ENCODE measurements at regions not wholly inside any gene's neighbourhood (a gene's known extent, or its start where the extent isn't known, plus 50 kb on each side); places are given as distances from the start of the nearest gene placed in this dataset.
A peak's percentile ranks its signal among the peaks of the same experiment; 100 is the strongest.

DNA sequence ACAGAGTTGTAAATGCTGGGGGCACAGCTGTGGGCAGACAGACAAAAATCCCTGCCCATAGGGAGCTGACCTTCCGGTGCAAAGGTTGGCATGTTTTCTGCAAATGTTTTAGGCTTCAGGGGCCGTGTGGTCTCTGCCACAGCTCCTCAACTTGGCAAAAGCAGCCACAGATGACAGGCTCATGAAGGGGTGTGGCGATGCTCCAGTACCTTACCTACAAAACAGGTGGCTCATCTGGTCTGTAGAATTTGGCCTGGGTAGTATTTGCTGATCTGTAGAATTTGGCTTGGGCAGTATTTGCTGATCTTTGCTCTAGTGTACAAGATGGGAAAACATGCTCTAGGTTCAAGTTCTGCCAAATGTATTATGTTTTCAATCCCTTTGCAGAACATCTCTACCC, 283.9 kb downstream of the GADD45G start:
- Histone ChIP-seq H3K4me1 (ENCODE audit: control insufficient read depth in 2 of 2, insufficient read depth in 2 of 2, low read length in 1 of 2) (peaks cover 0 to 2% of the 10 kb centered on the region in 2 donors), H3K9me3 (ENCODE audit: control insufficient read depth in 2 of 2, insufficient read depth in 1 of 2, low read depth in 1 of 2, low read length in 1 of 2) (no peaks in the 10 kb centered on the region), H3K4me3 (ENCODE audit: low read depth in 1 of 2, low read length in 2 of 2) (no peak overlapping the region), H3K27ac (ENCODE audit: low read depth in 2 of 2, low read length in 1 of 2) (no peak overlapping the region), H3K27me3 (ENCODE audit: control insufficient read depth in 1 of 2, insufficient read depth in 2 of 2, low read length in 2 of 2) (no peaks in the 10 kb centered on the region), H3K36me3 (ENCODE audit: control insufficient read depth in 2 of 2, insufficient read depth in 2 of 2, low read length in 1 of 2) (no peaks in the 10 kb centered on the region)
- 79 to 88% methylated on average over 3 of the region's 3 CpGs for WGBS, 2 donors

DNA sequence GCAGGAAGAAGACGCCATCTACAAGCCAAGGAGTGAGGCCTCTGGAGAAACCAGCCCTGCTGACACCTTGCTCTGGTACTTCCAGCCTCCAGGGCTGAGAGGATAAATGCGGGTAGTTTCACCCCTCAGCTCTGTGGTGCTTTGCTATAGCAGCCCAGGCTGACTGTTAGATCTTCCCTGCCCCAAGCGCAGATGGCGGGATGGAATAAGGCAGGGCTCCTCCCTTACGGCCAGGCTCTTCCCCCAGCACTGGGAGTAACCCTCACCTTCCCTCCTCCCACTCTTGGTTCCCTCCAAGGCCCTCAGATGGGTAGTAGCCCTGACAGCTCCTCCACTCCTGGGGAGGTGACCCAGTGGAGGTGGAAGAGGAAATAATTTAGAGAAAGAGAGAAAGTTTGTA, 285.1 kb downstream of the GADD45G start:
- Histone ChIP-seq H3K27ac (ENCODE audit: low read depth in 2 of 2, low read length in 1 of 2) (no peak overlapping the region), H3K36me3 (ENCODE audit: control insufficient read depth in 2 of 2, insufficient read depth in 2 of 2, low read length in 1 of 2) (no peaks in the 10 kb centered on the region), H3K9me3 (ENCODE audit: control insufficient read depth in 2 of 2, insufficient read depth in 1 of 2, low read depth in 1 of 2, low read length in 1 of 2) (no peaks in the 10 kb centered on the region), H3K4me3 (ENCODE audit: low read depth in 1 of 2, low read length in 2 of 2) (no peak overlapping the region), H3K4me1 (ENCODE audit: control insufficient read depth in 2 of 2, insufficient read depth in 2 of 2, low read length in 1 of 2) (peaks cover 0 to 2% of the 10 kb centered on the region in 2 donors), H3K27me3 (ENCODE audit: control insufficient read depth in 1 of 2, insufficient read depth in 2 of 2, low read length in 2 of 2) (no peaks in the 10 kb centered on the region)
- WGBS, 2 donors, result 93 to 94% methylated on average over 5 of the region's 5 CpGs

DNA sequence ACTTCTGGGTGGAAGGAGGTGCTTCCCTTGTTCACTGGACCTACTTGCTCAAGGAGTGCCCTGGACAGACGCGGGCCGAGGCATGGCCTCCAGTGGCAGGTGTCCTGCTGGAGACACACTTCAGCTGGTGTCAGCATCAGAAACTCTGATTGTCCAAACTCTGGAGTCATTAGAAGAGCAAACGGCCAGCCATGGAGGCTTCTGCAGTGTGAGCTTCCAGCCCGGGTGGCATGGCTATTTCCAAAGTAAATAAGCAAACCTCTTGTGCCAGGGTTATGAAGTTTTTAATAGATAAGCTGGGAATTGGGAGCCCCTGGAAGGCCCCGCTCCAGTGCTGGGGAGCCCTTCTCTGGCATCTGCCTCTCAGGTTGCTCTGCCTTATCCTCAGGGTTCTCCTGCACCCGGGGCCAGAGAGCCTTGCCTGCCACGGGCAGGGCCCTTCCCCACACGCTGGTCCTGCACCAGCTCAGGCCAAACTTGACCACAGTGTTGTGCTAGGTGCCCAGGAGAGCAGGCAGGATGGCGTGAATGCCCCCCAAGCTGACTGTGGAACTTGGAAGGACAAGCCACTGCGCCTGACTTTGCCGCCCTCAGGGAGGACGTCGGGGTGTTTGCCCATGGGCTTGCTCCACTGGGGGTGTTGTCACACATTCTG, 285.6 kb downstream of the GADD45G start:
- H3K27me3 ChIP-seq (ENCODE audit: control insufficient read depth in 1 of 2, insufficient read depth in 2 of 2, low read length in 2 of 2), result no peaks in the 10 kb centered on the region
- no peaks in the 10 kb centered on the region for H3K9me3 ChIP-seq (ENCODE audit: control insufficient read depth in 2 of 2, insufficient read depth in 1 of 2, low read depth in 1 of 2, low read length in 1 of 2)
- no peak overlapping the region for H3K27ac ChIP-seq (ENCODE audit: low read depth in 2 of 2, low read length in 1 of 2)
- no peak overlapping the region for H3K4me3 ChIP-seq (ENCODE audit: low read depth in 1 of 2, low read length in 2 of 2)
- WGBS, 2 donors, result 77 to 78% methylated on average over 14 of the region's 14 CpGs
- H3K4me1 ChIP-seq (ENCODE audit: control insufficient read depth in 2 of 2, insufficient read depth in 2 of 2, low read length in 1 of 2), result peaks cover 0 to 2% of the 10 kb centered on the region in 2 donors
- H3K36me3 ChIP-seq (ENCODE audit: control insufficient read depth in 2 of 2, insufficient read depth in 2 of 2, low read length in 1 of 2), result no peaks in the 10 kb centered on the region

DNA sequence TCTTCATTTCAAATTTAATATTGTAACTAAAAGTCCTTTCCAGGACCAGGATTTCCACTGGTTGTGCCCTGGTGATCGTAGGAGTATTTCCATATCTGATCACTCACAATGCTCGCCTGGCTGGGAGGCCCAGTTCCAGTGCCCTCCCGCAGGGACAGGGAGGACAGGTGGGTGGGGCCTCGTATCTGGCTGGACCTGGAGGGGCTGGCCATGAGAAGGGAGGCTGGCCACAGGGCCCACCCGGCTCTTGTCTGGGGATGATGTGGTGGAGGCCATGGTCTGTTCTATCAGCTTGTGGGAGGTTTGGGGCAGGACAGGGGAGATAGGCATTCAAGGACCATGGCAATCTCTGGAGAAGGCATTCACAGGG, 286.4 kb downstream of the GADD45G start:
- peaks cover 0 to 2% of the 10 kb centered on the region in 2 donors for H3K4me1 ChIP-seq (ENCODE audit: control insufficient read depth in 2 of 2, insufficient read depth in 2 of 2, low read length in 1 of 2)
- no peaks in the 10 kb centered on the region for H3K36me3 ChIP-seq (ENCODE audit: control insufficient read depth in 2 of 2, insufficient read depth in 2 of 2, low read length in 1 of 2)
- H3K4me3 ChIP-seq (ENCODE audit: low read depth in 1 of 2, low read length in 2 of 2), result no peak overlapping the region
- H3K9me3 ChIP-seq (ENCODE audit: control insufficient read depth in 2 of 2, insufficient read depth in 1 of 2, low read depth in 1 of 2, low read length in 1 of 2), result no peaks in the 10 kb centered on the region
- peak overlapping the region; percentile 1 to 71 for H3K27ac ChIP-seq (ENCODE audit: low read depth in 2 of 2, low read length in 1 of 2)
- H3K27me3 ChIP-seq (ENCODE audit: control insufficient read depth in 1 of 2, insufficient read depth in 2 of 2, low read length in 2 of 2), result no peaks in the 10 kb centered on the region
- WGBS, 2 donors, result 82 to 88% methylated on average over 5 of the region's 5 CpGs

DNA sequence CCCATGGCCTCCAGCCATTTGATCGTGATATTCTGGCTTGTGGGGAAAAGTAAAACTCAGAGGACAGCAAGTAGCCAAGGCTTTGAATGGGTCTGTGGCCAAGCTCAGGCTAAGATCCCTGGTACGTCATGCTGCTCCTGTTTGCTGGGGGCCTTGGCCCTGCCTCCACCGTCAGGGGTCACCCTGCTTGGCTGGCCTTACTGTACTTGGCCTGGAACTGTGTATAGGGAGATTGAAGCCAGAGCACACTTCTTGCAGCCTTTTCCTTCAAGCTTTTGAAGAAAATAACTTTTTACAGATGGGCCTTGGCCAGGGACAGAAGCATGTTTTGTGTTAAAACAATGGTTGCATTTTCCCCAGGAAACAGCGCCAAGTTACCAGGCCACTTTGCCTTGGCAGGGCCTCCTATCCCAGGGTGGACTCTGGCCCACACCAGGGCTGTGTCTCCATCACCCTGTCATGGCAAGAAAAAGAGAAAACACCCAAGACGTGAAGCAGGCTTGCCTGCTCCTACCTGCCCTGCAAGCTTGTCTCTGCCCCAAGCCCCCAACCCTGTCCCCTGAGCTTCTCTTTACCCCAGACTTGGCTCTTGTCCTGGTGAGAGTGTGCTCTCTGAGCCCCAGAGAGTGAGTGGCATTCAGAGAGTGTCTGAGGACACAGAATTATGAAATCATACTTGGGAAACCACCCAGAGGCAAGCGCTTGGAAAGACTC, 286.9 kb downstream of the GADD45G start:
- no peaks in the 10 kb centered on the region for H3K36me3 ChIP-seq (ENCODE audit: control insufficient read depth in 2 of 2, insufficient read depth in 2 of 2, low read length in 1 of 2)
- no peak overlapping the region for H3K4me3 ChIP-seq (ENCODE audit: low read depth in 1 of 2, low read length in 2 of 2)
- peaks cover 0 to 2% of the 10 kb centered on the region in 2 donors for H3K4me1 ChIP-seq (ENCODE audit: control insufficient read depth in 2 of 2, insufficient read depth in 2 of 2, low read length in 1 of 2)
- no peaks in the 10 kb centered on the region for H3K9me3 ChIP-seq (ENCODE audit: control insufficient read depth in 2 of 2, insufficient read depth in 1 of 2, low read depth in 1 of 2, low read length in 1 of 2)
- H3K27me3 ChIP-seq (ENCODE audit: control insufficient read depth in 1 of 2, insufficient read depth in 2 of 2, low read length in 2 of 2), result no peaks in the 10 kb centered on the region
- H3K27ac ChIP-seq (ENCODE audit: low read depth in 2 of 2, low read length in 1 of 2), result peak overlapping the region; percentile 1 to 71
- WGBS, 2 donors, result 29 to 41% methylated on average over 6 of the region's 6 CpGs

DNA sequence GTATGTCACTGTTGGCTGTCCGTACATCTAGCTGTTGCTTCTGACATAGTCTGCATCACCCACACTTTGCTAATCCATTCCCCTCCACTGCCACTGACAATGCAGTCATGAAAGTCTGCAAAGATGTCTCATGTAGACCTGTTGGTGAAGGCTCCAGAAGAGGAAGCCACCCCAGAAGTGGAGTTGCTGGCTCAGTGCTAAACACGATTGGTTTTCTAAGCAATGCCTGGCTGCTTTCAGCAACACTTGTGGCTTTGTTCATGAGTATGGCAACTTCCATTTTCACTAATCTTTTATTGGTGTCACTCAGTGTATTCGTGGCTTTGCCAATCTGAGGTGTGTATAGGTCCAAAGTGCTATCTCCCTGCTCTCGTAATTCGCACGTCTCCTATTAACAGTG, 288.1 kb downstream of the GADD45G start:
- Histone ChIP-seq H3K4me3 (ENCODE audit: low read depth in 1 of 2, low read length in 2 of 2) (no peak overlapping the region), H3K27me3 (ENCODE audit: control insufficient read depth in 1 of 2, insufficient read depth in 2 of 2, low read length in 2 of 2) (no peaks in the 10 kb centered on the region), H3K27ac (ENCODE audit: low read depth in 2 of 2, low read length in 1 of 2) (no peak overlapping the region), H3K36me3 (ENCODE audit: control insufficient read depth in 2 of 2, insufficient read depth in 2 of 2, low read length in 1 of 2) (no peaks in the 10 kb centered on the region), H3K9me3 (ENCODE audit: control insufficient read depth in 2 of 2, insufficient read depth in 1 of 2, low read depth in 1 of 2, low read length in 1 of 2) (no peaks in the 10 kb centered on the region), H3K4me1 (ENCODE audit: control insufficient read depth in 2 of 2, insufficient read depth in 2 of 2, low read length in 1 of 2) (peaks cover 0 to 2% of the 10 kb centered on the region in 2 donors)
- WGBS, 2 donors, result 82 to 90% methylated on average over 6 of the region's 6 CpGs

DNA sequence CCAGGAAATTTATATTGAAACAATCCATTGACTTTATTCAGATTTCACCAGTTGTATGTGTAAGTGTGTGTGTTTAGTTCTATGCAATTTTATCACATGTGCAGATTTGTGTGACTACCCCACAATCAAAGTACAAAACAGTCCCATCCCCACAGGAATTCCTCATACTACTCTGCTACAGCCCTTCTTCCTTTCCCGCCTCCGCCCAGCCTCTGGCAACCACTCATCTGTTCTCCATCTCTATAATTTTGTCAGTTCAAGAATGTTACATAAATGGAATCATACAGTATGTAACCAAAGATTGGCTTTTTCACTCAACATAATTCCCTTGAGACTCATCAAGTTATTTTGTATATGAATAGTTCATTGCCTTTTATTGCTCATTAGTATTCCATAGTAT, 289.1 kb downstream of the GADD45G start:
- 98 to 100% methylated on average over 2 of the region's 2 CpGs for WGBS, 2 donors
- Histone ChIP-seq H3K27ac (ENCODE audit: low read depth in 2 of 2, low read length in 1 of 2) (no peak overlapping the region), H3K4me1 (ENCODE audit: control insufficient read depth in 2 of 2, insufficient read depth in 2 of 2, low read length in 1 of 2) (peaks cover 0 to 2% of the 10 kb centered on the region in 2 donors), H3K27me3 (ENCODE audit: control insufficient read depth in 1 of 2, insufficient read depth in 2 of 2, low read length in 2 of 2) (no peaks in the 10 kb centered on the region), H3K36me3 (ENCODE audit: control insufficient read depth in 2 of 2, insufficient read depth in 2 of 2, low read length in 1 of 2) (no peaks in the 10 kb centered on the region), H3K9me3 (ENCODE audit: control insufficient read depth in 2 of 2, insufficient read depth in 1 of 2, low read depth in 1 of 2, low read length in 1 of 2) (no peaks in the 10 kb centered on the region), H3K4me3 (ENCODE audit: low read depth in 1 of 2, low read length in 2 of 2) (no peak overlapping the region)

DNA sequence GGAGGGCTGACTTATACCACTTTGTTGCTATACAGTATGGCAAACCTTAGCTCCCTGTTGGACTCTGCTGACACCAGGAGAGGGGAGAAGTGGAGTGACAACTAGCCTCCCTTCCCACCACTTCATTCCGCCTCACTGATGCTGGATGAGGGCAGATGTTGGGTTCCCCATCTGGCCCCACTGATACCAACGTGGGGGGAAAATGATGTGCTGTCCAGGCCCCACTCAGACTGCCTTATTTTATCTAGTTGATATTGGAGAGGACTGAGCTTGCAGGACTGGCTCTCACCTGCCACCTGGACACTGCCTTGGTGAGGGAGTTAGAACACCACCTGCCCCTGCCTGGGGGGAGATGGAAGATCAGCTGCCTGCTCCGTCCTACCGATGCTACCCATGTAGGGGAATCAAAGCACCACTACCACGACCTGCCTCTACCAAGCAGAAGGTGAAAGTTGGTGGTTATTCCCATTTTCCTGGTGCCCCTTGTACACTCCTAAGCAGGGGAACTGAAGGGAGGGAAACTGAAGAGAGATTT, 292.1 kb downstream of the GADD45G start:
- no peaks in the 10 kb centered on the region for H3K27me3 ChIP-seq (ENCODE audit: control insufficient read depth in 1 of 2, insufficient read depth in 2 of 2, low read length in 2 of 2)
- H3K9me3 ChIP-seq (ENCODE audit: control insufficient read depth in 2 of 2, insufficient read depth in 1 of 2, low read depth in 1 of 2, low read length in 1 of 2), result no peaks in the 10 kb centered on the region
- no peaks in the 10 kb centered on the region for H3K4me1 ChIP-seq (ENCODE audit: control insufficient read depth in 2 of 2, insufficient read depth in 2 of 2, low read length in 1 of 2)
- 90% methylated on average over 5 of the region's 5 CpGs for WGBS, 2 donors
- no peaks in the 10 kb centered on the region for H3K36me3 ChIP-seq (ENCODE audit: control insufficient read depth in 2 of 2, insufficient read depth in 2 of 2, low read length in 1 of 2)
- no peak overlapping the region for H3K4me3 ChIP-seq (ENCODE audit: low read depth in 1 of 2, low read length in 2 of 2)
- H3K27ac ChIP-seq (ENCODE audit: low read depth in 2 of 2, low read length in 1 of 2), result no peak overlapping the region

DNA sequence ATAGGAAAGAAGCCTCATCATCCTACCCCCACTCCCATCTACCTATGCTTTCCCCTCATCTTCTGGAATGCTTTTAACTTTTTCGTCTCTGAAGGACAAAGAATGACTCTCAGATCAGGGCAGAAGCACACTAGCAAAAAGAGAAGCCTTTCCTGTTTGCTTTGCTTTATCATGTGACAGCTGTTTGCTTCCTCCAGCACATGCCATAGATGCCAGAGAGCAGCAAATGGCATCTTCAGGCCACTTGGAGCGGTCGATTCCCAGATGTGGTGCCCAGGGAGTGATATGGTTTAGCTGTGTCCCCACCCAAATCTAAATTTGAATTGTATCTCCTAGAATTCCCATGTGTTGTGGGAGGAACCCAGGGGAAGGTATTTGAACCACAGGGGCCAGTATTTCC, 294.8 kb downstream of the GADD45G start:
- H3K36me3 ChIP-seq (ENCODE audit: control insufficient read depth in 2 of 2, insufficient read depth in 2 of 2, low read length in 1 of 2), result no peaks in the 10 kb centered on the region
- no peak overlapping the region for H3K27ac ChIP-seq (ENCODE audit: low read depth in 2 of 2, low read length in 1 of 2)
- 82 to 86% methylated on average over 3 of the region's 3 CpGs for WGBS, 2 donors
- H3K9me3 ChIP-seq (ENCODE audit: control insufficient read depth in 2 of 2, insufficient read depth in 1 of 2, low read depth in 1 of 2, low read length in 1 of 2), result no peaks in the 10 kb centered on the region
- no peak overlapping the region for H3K4me3 ChIP-seq (ENCODE audit: low read depth in 1 of 2, low read length in 2 of 2)
- no peaks in the 10 kb centered on the region for H3K4me1 ChIP-seq (ENCODE audit: control insufficient read depth in 2 of 2, insufficient read depth in 2 of 2, low read length in 1 of 2)
- no peaks in the 10 kb centered on the region for H3K27me3 ChIP-seq (ENCODE audit: control insufficient read depth in 1 of 2, insufficient read depth in 2 of 2, low read length in 2 of 2)

DNA sequence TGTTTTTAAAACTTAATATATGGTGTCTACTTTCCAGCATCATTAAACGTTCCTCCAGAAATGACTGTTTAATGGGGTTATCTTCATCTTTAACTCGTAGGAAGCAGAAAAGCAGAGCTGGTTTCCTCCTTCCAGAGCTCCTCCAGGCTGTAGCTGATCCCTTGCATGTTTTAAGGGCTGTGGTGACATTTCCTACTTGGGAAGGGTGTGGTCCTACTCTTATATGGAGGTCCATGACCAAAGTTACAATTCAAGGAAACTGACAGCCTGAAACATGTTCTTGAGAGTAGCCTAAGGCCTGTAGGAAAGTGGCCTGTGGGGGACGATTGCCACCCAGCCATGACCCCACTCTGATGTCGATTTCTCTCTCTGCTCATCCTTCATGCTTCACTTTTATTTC, 297.1 kb downstream of the GADD45G start:
- 76 to 80% methylated on average over 4 of the region's 4 CpGs for WGBS, 2 donors
- Histone ChIP-seq H3K27me3 (ENCODE audit: control insufficient read depth in 1 of 2, insufficient read depth in 2 of 2, low read length in 2 of 2) (no peaks in the 10 kb centered on the region), H3K27ac (ENCODE audit: low read depth in 2 of 2, low read length in 1 of 2) (no peak overlapping the region), H3K36me3 (ENCODE audit: control insufficient read depth in 2 of 2, insufficient read depth in 2 of 2, low read length in 1 of 2) (no peaks in the 10 kb centered on the region), H3K9me3 (ENCODE audit: control insufficient read depth in 2 of 2, insufficient read depth in 1 of 2, low read depth in 1 of 2, low read length in 1 of 2) (no peaks in the 10 kb centered on the region), H3K4me3 (ENCODE audit: low read depth in 1 of 2, low read length in 2 of 2) (no peak overlapping the region), H3K4me1 (ENCODE audit: control insufficient read depth in 2 of 2, insufficient read depth in 2 of 2, low read length in 1 of 2) (no peaks in the 10 kb centered on the region)
